ENCODE measurements at regions not wholly inside any gene's neighbourhood (a gene's known extent, or its start where the extent isn't known, plus 50 kb on each side); places are given as distances from the start of the nearest gene placed in this dataset.

DNA sequence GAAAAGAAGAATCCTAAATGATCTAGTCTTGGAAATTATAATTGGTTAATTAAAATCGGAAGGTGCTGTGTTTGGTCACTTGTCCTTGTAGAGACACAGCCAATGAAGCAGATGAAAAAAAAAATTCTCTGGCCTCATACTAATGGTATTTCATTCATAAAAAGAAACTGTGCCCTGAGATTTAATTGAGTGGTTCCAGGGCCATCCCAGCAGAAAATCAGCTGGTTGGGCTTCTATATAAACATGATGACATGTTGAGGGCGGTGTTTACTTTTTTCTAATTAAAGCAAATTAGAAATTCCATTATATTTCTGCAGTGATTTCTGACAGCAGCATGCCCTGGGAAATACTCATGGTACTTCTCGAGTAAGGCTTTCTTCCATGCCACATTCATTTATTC lies 191.9 kb upstream of the KCNJ16 start:
- DNase-seq, result no peak

DNA sequence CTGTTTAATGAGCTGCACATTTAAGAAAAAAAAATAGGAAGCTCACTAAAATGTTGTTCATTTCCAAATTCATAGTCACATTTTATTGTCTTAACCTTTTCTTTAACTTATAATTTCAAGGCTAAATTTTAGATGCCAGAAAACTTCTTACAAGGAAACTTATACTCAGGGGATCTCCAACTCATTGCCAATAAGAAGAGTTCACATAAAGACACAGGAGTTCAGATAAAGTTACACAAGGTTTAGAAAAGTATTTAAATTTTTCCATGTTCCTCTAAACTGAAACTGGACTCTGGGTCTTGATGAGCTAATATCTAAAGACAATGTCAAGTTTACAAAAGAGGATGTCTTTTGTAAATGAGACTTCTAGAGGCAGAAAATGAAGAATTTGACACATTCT lies 190.7 kb upstream of the KCNJ16 start:
- no peak for DNase-seq

DNA sequence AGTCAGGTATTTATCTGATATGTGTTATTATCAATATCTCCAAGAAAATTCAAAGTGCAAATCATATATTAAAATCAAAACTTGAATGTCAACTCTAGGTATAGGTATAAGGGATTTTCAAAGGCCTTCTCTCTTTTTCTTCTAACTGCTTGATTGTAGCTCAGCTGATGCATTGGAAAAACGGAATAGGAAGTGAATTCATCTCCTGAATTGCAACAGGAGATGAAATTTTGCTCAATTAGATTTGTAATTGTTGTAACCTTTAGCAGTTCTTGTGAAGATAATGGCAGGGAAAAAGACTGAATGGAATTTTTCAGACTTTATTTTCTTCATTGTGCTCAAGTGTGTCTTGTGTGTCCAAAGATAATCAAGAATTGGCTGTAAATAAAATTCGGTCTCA lies 190.2 kb upstream of the KCNJ16 start:
- DNase-seq, result no peak

DNA sequence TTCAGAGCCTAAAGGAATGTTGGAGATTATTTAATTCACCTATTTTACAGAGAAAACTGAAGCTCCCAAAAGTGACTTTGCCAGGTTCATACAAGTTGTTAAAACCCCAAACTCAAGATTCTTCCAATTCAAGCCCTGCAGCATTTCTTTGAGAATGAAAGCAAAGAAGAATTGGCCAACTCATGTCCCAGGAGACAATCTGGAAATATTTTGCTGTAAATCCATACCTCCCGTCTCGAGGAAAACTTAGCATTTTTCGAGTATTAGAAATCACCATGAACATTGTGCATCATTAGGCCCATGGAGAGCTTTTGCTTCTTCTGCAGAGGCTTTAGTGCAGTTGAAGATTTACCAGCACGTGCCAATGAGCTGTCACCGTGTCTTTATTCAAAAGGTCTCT lies 176.4 kb upstream of the KCNJ16 start:
- DNase-seq, result no peak

DNA sequence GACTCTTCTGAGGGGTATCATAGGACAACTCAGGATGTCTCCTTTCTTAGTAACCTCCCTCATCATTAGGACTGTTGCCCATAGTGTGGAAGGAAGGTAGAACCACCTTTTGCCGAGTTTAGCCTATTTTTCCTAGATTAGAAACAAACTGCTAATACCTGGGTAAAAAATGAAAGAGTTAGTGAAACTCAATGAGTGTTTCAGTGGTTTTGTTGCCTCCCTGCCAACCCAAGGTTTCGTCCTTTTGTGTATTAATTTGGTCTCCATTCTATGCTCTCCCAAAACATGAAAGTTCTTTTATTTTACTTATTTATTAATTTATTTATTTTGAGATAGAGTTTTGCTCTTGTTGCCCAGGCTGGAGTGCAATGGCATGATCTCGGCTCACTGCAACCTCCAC lies 174.9 kb upstream of the KCNJ16 start:
- DNase-seq, result no peak

DNA sequence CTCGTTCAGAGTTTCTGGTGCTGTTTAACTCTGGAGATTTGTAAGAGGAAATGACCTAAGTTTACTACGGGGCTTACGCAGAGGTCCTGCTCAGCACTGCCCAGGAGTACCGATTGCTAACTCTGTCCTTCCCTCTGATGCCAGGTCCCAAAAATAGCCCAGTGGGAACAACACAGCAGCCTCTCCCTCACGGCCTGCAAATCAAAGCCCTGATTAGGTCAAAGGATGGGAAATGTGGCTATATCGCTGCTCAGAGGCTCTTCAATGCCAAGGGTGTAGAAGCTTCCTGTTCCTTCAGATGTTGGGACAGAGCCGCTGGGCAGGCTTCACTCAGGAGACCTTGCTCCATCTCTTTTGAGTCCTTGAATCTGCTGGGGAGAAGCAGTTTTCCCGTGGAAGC lies 174.2 kb upstream of the KCNJ16 start:
- DNase-seq, result no peak

DNA sequence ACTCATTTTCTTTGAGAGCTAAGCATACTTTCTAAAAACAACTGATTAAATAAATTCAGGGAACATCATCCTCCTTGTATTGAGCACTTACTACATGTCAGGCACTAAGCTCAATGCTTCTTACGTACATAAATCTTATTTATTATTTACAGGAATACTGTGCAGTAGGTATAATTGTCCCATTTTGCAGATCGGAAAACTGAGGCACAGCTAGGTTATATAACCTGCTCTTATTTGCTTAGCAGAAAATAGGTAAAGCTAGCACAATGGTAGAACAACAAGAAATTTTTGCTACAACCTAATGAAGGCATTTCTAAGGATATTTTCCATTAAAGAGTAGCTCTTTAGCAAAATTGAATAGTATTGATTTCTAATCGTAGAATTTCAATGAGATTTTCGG lies 168.7 kb upstream of the KCNJ16 start:
- no peak for DNase-seq

DNA sequence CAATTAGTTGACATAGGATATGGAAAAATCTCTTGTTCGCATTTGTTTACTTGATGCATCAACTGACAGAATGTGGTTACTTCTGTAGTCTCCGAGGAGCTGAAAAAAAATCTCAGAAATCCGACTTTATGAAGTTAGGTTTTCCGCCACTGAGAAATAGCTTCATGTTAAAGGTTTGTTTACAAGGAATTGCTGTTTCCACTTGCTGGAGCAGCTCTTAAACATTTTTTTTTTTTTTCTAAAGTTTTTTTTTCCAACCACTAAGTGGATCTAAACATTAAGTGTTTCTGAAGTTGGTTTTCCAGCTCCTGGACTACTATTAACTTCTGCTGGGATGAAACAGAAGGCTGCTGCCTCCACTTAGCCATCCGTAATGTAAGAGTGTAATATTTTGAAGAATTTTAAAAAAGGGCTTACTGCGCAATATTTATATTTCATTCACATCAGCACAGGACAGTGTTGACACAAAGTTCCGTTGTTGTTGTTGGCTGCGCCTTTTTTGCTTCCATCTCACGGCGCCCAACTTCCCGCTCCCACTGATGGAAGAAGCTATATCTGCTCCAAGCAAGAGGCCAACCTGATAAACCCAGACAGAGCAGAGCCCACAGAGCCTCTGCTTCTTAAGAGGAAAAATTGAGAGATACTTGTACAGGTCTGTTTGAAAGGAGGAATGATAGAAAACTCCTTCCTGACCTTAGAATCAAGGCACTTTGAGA lies 167.7 kb upstream of the KCNJ16 start:
- no peak for DNase-seq

DNA sequence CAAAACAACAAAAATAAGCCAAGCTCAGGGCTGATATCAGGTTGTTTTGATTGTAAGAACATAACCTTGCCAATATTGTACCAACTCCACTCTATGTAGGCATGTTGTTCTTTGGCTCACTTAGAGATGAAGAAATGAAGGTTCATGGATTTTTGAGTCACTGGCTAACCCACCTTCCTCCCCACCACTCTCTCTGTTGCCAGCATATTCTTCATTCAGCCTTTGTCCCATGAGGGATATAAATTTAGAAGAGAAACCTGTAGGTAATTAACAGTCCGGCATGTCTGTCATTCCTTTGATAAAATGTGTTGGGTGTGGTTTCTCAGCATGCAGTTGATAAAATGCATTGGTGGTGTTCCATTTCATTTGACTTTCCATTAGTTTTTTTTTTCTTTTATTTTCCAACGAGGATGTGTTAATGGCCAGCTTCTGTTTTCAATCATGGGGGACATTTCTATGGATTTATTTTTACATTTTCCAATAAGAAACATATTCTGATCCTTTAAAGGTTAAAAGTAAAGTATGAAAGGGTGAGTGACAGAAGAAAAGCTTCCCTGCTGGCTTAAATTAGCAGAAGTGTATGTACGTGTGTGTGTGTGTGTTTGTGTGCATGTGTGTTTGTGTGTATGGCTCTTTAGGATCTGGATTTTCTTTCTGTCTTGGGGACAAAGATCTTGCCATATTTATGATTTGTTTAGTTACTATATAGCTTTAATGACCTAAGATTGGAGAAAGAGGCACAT lies 166.2 kb upstream of the KCNJ16 start:
- DNase-seq, result no peak

DNA sequence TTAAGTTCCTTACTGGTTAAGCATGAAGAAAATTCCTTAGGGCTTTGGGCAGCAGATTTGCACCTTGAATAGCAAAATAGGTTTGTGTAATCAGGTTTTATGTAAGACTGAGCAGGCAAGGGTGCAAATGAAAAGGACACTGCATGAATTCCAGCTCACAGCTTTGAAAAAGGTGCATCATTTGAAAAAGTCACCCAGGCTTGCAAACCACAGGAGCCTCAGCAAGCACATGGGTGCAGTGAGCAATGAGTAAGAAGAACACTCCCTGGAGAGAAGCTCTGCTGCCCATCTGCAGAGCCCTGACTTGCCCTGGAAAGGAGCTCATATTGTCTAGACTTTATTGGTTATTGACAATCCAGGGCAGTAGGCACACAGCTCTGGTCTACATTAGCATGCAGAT lies 165.6 kb upstream of the KCNJ16 start:
- DNase-seq, result no peak

DNA sequence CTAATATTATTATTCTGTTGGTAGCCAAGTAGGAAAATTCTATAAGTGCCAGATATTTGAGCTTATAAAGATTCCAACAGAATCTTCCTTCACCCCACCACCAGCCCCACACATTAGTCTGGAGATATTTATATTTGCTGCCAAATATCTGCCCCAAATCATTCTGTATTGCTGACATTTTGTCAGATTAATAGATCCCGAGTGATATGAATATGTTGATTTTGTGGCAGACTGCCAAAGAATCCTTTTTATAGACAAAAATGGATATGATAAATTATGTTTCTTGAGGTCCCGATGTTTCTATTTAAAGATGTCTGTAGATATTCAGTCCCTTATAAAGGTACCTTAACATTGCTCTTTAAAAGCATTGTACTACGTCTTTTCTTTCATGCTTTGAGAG lies 162.2 kb upstream of the KCNJ16 start:
- no peak for DNase-seq

DNA sequence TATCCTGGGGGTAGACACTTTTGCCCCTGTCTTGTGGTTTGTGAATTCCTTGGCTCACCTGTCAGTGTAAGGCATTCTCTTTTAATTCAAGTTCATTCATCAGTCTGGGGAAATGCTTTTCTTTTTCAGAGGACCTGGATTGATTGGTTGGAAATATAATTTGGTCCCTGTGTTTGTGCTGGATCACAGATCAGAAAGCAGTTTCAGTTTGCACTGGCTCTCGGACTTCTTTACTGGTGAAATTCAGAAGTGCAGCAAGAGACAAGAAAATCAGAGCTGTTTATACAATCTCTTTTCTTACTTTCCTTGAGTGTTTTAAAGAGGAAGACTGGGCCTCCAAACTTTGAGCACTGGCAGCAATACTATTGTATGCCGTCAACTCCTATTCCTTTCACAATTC lies 161.8 kb upstream of the KCNJ16 start:
- peak in 1 of 58 donors; percentile 1 for DNase-seq

DNA sequence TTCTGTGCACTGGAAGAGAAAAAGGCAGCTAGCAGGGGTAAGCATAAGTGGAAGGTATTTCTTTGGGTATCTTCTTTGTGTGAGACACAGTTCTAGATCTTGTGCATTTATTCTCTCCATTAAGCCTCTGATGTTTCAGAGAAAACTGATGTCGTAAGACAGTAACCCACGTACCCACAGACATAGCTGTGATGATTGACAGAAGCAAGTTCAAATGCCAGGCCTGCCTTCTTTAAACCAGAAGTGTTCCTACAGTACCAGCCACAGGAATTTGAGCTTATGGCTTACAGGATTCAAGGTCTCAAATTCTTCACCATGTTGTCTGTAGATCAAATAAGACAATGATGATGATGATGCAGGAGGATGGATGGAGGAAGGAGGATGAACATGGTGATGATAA lies 161.4 kb upstream of the KCNJ16 start:
- no peak for DNase-seq

DNA sequence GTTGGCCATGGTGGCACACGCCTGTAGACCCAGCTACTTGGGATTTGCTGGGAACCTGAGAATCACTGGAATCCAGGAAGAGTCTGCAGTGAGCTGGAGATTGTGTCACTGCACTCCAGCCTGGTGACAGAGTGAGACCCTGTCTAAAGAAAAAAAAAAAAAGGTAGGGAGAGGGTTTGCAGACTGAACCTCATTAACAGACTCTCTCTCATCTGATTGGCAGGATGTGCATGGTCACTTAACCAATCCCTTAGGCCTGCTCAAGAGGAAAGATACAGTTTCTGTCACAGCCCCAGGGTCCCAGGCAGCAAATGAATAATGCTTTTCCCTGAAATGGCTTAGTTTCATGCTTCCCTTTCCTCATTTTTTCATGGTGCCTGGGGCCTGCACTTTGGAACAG lies 160.5 kb upstream of the KCNJ16 start:
- no peak for DNase-seq

DNA sequence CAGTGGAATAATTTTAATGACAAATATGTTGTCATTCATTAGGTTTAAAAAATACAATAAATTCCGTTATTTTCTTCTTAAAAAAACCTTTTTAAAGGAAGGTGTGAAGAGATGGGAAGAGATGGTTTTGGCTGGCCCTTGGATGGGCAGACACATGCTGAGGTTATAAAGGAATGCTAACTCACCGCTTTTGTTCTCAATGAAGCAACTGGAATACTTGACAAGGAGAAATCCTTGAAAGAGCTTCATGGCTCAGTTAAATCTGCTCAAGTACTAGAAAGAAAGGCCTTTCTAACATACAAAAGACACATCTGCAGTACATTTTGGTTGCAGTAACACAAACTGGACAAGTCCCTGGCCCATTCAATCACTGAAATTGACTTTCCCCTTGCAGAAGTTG lies 158.3 kb upstream of the KCNJ16 start:
- no peak for DNase-seq

DNA sequence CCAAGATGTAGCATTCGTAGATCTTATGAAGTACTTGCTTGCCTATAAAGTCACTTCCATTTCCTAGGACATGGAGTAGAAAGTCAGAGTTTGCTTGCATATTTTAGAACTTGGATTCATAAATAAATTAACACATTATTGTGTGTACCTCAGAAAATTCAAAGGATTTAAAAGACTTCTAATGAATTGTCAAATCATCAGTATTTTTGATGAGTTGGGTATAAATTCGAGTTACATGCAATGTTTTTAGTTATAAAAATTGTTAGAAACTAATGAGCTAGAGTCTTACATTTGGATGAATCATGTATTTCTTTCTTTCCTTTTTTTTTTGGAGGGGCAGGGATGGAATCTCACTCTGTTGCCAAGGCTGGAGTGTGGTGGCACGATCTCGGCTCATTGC lies 156.9 kb upstream of the KCNJ16 start:
- DNase-seq, result no peak

DNA sequence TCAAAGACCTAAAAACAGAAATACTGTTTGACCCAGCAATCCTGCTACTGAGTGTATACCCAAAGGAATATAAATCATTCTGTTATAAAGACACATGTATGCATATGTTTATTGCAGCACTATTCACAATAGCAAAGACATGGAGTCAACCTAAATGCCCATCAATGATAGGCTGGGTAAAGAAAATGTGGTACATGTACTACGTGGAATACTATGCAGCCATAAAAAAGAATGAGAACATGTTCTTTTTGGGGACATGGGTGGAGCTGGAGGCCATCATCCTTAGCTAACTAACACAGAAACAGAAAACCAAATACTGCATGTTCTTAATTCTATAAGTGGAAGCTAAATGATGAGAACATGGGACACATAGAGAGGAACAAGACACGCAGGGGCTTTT lies 155.2 kb upstream of the KCNJ16 start:
- DNase-seq, result no peak

DNA sequence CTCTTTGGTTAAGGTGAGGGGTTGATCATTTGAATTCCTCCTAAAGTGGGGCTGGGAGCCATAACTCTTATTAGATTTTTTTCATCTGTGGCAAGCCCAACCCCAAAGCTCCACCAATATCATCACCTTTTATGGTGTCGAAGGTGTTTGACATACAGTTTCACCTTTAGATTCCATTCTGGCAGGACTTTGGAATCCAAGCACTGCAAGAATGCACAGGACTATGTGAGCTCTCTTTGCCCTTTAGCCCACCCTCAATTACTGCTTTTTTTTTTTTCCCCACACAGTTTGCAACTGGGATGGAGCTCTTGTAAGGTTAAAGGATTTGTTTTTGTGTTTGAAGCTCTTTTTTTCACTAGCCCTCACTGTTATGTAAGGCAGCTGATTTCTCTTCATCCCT lies 154.0 kb upstream of the KCNJ16 start:
- DNase-seq, result no peak

DNA sequence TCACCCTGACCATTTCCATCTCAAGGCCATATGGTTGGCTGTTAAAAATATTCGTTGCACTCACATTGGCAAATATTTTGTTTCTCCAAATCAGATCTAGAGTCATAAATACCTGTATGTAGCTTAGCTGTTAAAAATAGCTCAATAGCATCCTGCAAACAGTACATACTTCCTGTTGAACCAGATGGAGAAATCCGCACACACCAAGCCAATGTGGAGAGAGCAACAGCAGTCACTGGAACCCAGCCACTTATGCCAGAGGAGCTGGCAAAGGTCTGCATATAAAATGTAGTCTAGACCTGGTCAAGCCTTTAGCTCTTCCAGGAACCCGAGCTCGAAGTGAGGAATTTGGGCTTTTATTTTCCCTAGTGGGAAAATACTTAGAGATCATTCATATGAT lies 146.4 kb upstream of the KCNJ16 start:
- DNase-seq, result no peak

DNA sequence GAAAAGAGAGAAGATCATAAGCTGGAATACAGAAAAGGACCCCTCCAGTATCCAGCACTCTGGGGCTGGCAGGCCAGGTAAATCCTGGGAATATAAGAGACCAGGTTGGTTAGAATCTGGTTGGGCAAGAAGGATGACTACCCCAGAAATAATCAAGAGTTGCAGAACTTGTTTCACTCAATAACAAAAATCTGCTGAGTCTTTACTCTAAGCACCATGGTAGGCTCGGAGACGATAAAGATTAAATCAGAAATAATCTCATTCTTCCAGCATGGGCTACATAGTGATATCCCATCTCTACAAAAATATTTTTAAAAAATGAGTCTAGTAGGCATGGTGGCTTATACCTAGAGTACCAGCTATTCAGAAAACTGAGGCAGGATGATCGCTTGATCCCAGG lies 138.0 kb upstream of the KCNJ16 start:
- no peak for DNase-seq

DNA sequence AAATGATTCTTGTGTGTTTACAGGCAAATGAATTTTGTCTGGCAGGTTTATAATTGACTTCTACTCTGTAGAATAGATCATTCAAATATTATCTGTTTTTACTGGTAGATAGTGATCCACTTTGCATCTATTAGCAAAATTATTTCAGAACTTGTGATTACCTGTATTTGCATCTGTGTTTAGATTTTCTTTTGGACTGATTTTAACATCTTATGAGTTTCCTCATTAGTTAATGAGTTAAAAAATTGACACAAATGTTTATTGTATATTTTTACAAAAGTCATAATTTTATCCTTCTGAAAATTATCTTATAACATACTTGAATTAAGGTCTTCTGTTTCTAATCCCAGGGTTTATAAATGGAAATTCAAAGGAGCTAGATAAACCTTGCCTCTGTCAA lies 132.0 kb upstream of the KCNJ16 start:
- no peak for DNase-seq

DNA sequence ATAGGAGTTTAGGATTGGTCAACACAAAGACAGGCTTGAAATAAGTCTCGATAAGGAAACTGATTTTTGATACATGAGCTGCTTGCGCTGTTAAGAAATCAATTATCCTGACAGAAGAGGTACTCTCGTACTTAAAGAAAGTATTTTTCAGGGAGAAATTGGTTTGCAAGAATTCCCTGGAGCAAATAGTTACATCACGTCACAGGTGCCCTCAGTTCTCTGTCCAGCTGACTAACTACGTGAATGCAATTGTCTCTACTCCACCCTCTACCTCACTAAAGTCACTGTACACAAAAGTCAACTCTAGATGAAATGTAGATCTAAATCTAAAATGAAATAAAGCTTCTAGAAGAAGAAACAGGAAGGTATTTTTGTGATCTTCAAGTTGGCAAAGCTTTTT lies 130.6 kb upstream of the KCNJ16 start:
- no peak for DNase-seq

DNA sequence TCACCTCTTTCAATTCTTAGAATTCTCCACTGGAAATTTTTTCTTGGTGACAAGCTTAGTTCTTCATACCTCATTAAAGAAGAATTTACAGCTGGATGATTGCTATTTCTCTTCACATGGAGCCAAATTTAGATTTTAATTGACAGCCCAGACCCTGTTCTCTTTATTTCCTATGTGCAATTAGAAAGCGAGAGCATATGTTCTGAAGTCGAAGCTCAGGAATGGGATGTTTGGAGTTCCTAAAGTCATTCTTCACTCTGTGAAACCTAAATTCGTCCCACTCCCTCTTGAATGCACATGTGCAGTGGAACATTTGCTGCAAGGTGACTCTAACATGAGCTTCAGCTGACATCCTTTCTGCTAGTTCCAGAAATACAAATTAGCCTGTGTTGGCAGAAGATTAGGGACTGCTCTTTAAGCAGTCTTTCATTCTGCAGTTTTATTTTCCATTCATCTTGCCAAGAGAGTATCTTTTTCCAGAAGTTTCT lies 129.3 kb upstream of the KCNJ16 start:
- DNase-seq, result no peak

Data from anterior cingulate cortex (tissue), 58 donors.